HL-60/S4 (cell line): ENCODE measurements at regions not wholly inside any gene's neighbourhood (a gene's known extent, or its start where the extent isn't known, plus 50 kb on each side); places are given as distances from the start of the nearest gene placed in this dataset.

ENCODE experiments used
- in situ Hi-C: fragments of 300-500 bp; cut with MboI; formaldehyde crosslinking; loops from 2 replicates; pipeline ENCODE4 v1.14.3; 2022; ENCODE audit warnings: low sequenced_read_pairs

DNA sequence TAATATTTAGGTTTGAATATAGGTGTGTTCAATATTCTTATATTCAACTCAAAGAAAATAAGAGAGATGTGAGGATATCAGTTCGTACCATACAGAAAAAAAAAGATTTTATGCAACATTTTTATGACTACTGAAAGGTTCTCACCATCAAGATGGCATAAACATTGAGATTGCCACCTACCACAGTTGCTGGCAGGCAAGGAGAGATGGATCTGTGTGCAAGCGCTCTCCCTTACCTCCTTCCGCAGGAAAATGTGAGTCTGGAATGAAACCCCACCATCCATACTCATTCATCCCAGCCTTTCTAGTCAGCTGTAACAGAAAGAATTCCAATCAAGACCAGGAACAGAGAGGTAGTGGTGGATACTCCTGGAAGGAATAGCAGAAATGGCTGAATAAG lies 376.9 kb downstream of the PPP3CA start:
- in situ Hi-C loops, result no loop called here

DNA sequence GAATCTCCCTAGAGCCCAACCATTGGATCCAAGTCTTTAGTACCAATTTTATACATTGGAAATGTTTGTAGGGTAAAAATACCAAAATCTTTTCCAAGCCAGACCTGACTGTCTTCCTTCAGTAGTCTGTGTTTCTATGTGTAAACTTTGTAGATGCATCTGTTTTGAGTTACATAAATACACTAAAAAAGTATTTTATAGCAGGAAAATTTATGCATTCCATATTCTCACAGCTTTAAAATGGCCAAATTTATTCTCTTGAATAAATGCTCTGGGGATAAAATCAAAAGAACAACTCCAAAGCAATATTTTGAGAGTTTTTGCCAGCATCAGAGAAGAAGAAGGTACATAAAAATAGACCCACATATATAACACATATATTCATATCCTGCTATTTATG lies 377.4 kb downstream of the PPP3CA start:
- in situ Hi-C loops, result no loop called here

DNA sequence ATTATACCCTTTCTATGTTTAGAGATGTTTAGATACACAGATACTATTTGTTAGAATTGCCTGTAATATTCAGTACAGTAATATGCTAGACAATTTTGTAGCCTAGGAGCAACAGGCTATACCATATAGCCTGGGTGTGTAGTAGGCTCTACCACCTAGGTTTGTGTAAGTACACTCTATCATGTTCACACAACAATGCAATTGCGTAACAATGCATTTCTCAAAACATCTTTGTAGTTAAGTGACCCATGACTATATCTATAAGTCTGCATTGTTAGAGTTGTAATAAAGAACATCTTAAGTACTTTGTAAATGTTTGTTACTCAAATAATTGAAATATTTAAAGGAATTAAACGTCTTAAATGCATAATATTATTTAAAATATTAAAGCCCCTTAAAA lies 379.3 kb downstream of the PPP3CA start:
- in situ Hi-C loops, result no loop called here

DNA sequence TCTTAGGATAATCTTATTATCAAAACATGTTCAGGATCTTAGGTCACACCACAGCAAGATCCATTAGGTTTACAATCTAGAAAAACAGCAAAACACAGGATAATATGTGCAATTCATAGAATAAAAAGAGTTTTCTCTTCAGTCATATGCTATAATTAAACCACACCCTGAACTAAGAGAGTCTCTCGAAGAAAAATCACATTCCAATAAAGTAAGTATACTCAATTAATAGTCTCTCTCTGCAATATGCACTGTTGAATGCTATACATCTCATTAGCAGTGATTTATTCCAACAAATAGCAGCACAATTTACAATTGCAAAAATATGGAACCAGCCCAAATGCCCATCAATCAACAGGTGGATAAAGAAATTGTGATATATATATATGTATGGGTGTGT lies 383.7 kb downstream of the PPP3CA start:
- in situ Hi-C loops, result no loop called here

DNA sequence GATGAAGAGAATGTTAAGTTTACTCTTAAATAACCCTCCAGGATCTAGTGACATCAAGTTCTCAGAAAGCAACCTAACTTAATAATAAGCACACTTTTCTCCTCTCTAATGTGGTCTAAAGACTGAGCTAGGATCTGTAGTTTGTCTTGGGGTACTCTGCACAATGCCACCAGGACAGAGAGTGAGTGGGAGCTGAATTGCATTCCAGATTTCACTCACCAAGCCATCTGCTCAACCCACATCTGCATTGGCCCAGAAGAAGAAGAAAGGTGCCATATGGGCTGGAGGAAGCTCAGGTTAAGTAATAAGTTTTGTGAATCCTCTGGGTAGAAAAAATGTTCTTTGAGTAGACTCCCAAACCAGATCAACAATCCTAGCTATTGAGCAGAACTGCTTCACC lies 384.6 kb downstream of the PPP3CA start:
- in situ Hi-C loops, result no loop called here

DNA sequence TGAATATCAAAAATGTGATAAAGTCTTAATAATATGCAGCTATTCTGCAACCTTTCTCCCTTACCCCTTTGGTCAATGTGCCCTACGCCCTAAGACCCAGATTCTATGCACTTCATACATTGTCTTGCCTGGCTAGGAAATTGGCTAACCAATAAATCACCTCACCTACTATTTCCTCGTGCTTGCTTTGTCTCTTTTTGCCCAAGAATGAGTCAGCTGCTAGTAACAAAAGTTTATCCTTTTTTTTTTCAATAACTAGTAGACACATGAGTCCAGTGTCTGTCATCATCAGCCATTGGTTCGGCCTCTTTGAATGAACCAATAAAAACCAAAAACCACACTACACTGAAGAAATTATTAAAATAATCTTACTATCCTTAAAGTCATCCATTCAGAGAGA lies 387.1 kb downstream of the PPP3CA start:
- in situ Hi-C loops, result no loop called here

DNA sequence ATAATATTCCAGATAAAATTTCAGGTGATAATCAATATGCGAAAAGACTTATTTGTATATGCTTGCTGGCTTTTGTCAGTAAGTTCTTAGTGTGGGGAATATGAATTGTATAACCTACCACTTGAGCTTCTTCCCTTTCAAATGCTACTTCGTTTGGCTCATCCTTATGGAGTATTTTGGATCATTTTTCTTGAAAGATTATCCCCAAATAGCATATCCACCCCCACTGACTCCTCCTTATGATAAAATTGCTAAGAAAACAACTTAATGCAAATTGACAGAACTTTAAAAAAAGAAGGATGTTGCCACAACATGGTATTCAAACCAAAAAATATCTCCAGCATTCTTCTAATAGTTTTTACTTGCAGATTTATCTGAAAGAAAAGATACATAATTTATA lies 393.3 kb downstream of the PPP3CA start:
- in situ Hi-C loops, result no loop called here

DNA sequence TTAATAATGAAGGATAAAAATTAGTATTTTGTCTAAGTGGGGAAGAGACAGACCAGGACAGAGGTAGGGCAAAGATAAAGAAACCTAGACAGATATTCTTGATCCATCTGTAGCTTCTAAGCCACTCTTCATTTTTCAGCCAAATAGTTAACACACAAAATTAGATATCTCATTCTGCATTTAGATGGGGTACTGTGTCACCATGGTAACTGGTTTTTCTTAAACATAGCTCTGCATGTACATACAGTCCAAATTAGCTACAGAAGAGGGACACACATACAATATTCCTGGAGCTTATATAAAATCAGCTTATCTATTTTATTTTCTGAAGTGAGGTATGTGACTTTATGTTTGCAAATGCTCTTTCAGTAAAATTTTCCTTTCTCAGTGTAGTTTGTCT lies 393.7 kb downstream of the PPP3CA start:
- in situ Hi-C loops, result no loop called here

DNA sequence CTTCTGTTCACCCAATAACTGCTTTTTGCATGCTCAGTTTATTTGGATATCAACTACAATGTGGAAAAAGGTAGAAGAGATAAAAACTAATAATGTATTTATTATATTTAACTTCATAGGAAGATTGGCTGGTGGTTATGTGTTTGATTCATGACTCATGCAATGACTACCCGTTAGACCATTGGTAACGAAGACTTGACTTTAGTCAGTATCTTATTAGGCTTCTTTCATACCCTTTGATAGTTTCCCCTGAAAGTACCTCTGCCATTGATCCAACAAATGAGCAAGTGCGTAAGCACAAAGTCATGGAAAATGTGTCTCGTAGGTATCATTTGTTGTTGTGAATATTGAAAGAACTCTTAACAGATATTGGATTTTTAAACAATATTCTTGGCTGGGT lies 394.7 kb downstream of the PPP3CA start:
- in situ Hi-C loops, result no loop called here

DNA sequence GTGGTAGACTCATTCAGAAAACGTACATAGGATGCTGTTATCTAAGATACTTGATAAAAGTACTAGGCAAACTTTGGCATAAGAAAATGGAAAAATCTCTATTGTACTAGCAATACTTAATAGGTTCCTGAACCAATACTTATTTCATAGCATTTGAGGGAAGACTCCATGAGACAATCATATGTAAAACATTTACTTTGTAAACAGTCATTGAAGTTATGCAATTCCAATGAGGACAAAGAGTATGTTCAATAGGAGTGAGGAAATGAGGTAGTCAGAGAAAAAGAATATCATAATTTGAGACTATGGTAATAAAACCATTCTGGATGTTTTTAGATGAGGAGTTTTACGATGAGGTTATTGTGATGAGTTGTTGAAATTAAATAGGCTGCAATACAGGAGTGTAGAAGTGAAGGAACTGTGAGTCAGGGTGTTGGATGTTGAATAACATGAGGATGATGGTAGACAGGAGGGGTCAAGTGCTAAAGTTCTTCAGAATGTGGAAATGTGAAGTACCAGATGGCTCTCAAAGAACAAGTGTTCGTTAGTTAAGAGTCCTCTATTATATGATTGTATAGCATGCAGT lies 397.9 kb downstream of the PPP3CA start:
- in situ Hi-C loops, result no loop called here

DNA sequence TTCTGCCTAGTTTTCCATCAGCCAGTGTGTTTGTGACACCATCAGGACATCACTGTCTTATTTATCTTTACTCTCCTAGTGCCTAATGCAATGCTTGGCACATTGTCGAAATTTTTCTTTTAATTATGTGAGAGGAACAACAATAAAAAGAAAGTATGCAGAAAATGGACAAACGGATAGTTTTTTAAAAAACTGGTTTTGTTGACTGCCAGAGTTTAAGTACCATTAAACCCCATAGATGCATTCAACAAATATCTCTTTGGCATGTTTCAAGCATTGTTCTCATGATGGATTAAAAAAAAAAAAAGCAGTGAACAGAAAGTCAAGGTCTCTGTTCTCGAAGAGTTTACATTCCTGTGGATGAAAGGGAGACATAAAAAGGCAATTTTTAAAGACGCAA lies 398.4 kb downstream of the PPP3CA start:
- in situ Hi-C loops, result no loop called here

DNA sequence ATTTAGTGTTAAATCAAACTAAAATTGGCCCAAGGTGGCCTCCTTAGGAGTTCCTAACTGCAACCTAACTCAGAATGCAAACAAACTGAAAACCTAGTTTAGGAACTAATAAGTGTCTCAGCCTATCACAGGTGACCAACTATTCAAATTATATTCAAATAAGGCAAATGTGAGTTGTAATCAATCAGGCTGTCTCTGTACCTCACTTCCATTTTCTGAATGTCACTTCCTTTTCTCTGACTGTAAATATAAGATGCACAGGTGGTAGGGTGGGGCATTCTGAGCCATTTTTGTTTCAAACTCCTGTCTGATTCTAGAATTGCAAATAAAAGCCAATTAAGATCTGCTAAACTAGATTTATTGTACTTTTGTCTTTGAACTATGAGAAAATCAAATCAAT lies 401.5 kb downstream of the PPP3CA start:
- in situ Hi-C loops, result no loop called here

DNA sequence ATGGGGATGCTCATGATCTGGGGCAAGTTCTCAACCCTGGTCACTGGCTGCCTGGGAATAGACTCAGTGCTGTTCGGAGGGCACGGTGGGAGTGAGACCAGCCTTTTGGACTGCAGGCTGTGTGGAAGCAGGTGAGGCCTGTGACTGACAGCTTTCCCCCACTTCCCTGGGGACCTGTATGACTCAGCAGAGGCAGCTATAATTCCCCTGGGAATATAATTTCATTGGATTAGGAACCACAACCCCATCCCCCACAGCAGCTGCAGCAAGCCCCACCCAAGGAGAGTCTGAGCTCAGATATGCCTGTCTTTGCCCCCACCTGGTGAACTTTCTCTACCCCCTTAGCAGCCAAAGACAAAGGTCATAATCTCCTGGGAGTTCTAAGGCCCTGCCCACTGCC lies 408.6 kb downstream of the PPP3CA start:
- in situ Hi-C loops, result no loop called here

DNA sequence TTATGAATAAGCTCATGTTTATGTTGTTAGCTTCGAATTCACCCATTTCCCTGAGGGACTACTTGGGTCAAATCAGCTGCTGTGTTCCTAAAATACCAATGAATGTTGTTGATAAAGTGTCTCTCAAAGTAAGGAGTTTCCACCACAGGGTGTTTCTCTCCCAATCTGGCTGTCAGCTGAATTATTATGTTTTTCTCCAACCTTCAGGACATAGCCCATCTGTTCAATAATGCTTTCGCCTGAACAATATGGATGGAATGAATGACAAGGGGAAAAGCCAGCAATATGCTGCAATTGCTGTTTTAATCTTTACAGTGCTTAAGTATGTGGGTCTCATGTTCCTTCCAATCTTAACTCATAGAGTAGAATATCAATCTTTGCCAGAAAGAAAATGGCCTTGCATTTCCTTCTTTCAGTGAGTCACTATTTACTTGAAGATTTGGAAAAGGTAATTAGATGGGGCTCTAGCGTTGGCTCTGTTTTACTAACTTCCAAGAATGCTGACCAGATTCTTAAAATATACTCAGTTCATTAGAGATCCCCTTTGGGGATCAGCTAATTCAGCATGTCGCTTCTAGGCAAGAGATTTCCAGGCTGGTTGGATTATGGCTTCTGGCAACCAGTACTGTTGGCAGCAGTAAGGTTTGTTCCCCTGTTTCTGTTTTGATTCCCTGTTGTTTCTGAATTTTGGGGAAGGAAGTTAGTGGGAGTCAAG lies 410.5 kb downstream of the PPP3CA start:
- in situ Hi-C loops, result no loop called here

DNA sequence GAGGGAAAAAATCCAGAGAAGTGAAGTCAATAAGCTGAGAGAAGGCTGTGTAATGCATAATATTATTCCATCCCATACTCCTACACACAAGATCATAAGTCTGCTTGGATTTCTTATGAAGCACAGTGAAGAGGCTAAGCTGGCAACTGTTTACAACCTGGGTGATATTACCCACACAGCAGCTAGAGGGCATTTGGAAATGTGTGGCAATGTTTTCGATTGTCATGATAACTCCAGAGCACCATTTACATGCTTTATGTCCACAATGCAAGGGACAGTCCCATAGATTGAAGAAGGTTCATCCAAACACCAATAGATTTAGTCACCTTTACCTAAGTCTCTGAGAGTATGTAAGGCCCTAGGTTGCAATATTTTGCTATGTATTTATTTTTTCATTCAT lies 412.2 kb downstream of the PPP3CA start:
- in situ Hi-C loops, result no loop called here

DNA sequence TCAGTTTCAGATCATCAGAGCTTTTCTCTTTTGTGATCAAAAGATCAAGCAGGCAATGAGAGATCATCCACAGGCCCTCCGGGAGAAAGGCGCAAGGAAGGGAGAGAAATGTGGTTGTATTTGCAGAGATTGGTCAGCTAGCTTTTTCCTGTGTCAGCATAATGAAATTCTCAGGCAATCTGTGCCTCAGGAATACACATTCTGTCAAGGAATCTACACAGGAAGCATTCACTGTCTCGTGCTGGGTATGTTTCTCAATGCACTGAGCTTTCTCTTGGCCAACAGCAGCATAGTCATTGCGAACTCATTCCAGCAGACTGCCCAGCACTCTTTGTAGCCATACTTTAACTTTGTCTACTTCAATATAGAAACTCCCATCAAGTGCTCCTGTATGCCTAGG lies 413.7 kb downstream of the PPP3CA start:
- in situ Hi-C loops, result no loop called here

DNA sequence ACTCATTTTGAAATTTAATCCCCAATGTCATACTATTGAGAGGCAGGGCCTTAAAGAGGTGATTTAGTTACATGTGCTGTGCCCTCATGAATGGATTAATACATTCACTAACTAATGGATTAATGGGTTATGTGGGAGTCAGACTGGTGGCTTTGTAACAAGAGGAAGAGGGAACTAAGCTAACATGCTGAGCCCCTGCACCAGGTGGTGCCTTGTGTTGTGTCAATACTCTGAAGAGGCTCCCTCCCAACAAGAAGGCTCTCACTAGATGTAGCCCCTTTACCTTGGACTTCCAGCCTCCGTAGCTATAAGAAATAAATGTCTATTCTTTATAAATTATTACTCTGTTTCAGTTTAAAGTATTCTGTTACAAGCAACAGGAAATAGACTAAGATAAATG lies 411.9 kb upstream of the EMCN start:
- in situ Hi-C loops, result no loop called here

DNA sequence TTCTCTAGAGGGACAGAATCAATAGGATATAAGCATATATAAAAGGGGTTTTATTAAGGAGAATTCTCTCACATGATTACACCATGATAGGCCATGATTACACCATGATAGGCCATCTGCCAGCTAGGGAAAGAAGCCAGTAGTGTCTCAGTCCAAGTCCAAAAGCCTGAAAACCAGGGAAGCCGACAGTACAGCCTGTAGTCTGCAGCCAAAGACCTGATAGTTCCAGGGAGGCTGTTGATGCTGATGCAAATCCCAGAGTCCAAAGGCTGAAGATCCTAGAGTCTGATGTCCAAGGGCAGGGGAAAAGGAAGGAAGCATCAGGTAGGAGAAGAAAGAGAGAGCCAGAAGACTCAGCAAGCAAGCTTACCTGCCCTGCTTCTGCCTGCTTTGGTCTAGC lies 411.3 kb upstream of the EMCN start:
- in situ Hi-C loops, result no loop called here

DNA sequence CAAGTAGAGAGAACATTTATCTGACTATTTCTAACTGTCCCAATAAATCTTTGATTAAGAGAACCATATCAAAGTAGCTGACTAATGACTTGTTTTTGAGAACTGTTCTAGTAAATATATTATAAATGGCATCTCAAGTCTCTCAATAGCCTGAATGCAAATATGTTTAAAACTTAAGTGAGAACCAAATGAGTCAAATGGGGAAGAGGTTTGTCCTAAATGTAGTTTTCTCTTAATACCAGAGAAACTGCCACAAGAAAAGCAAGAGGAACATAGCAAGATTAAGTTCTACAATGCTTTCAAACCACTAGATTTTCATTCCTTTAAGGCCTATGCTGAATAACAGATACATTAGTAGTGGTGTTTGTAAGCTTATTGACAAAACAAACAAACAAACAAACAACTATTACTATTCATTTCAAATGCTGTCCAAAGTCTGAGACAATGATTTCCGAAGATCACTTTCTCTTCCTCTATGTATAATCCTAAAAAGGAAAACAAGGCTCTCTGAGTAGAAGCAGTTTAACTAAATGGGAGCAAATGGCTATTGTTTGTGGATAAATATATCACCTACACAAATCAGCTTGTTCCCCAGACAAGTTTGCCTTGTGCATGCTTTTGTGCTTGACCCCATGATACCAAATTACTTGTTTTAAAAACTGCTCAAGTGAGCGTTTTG lies 408.4 kb upstream of the EMCN start:
- in situ Hi-C loops, result no loop called here

DNA sequence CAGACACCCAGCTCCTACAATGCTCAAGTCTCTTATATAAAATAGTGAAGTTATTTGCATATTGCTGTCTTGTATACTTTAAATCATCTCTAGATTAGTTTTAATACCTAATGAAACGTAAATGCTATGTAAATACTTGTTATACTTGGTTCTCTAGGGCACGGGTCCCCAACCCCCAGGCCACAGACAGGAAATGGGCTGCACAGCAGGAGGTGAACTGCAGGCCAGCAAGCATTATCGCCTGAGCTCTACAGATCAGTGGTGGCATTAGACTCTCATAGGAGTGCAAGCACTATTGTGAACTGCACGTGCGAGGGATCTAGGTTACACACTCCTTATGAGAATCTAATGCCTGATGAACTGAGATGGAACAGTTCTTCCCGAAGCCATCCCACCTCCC lies 395.9 kb upstream of the EMCN start:
- in situ Hi-C loops, result no loop called here

DNA sequence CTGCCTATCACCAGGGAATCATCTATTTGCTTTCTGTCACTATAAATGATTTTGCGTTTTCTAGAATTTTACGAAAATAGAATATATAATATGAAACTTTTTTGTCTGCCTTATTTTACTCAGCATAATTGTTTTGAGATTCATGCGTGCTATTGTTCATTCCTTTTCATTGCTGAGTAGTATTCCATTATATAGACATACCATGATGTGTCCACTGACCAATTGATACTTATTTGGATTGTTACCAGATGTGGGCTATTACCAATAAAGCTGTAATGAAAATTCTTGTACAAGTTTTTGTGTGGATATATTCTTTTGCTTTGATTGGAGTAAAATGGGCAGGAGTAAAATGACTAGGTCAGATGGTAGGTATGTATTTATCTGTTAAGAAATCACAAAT lies 390.7 kb upstream of the EMCN start:
- in situ Hi-C loops, result no loop called here
